Stimulated activated CD4-positive, alpha-beta T cell treated with anti-CD3 and anti-CD28 coated beads, Interleukin-2, amount 100 ng/mL, for 24 hours (primary cell): ENCODE measurements at regions not wholly inside any gene's neighbourhood (a gene's known extent, or its start where the extent isn't known, plus 50 kb on each side); places are given as distances from the start of the nearest gene placed in this dataset.
"Not testable (repeated sequence)": the region's sequence is repeated elsewhere in the genome, so short reads cannot be mapped to it uniquely, and the experiment has no call there.

ENCODE experiments used
- DNase-seq, 2 donors: peaks; one replicate each; pipeline ENCODE4 v3.0.0-alpha.2; 2020

DNA sequence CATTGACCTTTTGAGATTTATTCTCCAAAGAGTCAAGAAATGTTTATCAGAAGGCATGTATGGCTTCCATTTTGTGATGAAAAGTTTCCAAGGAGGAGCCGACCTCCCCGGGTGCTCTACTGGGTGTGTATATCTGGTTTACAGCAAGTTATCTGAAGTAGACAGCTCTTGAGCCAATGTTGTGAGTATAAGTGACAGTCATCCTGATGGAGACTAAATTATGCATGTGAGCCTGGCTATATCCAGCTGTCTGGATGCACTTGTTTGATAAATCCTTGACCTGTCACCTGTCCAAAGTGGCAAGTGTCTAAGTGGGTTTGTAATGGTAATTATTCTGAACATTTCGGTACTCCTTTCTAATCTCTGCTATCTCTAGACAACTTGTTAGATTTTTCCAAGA is 142.2 kb downstream of the NR2F2 start:
- DNase-seq = no peak

DNA sequence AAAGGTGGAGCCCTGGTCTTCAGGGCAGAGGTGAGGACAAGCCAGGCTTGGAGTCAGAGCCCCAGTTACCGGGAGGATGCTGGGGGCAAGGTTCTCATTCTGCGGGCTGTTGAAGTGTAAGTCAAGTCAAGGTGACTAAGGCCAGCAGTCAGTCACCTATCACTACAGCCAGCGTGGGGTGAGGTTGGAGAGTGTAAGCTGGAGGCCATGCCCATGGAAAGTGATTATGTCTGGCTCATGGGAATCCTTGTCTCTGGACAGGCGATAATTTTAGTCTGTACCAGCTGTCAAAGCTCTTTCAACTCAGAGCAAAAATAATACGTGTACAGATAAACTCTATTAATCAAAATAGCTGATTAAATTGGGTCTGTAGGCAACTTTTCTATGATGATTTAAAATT is 143.1 kb downstream of the NR2F2 start:
- no peak for DNase-seq

DNA sequence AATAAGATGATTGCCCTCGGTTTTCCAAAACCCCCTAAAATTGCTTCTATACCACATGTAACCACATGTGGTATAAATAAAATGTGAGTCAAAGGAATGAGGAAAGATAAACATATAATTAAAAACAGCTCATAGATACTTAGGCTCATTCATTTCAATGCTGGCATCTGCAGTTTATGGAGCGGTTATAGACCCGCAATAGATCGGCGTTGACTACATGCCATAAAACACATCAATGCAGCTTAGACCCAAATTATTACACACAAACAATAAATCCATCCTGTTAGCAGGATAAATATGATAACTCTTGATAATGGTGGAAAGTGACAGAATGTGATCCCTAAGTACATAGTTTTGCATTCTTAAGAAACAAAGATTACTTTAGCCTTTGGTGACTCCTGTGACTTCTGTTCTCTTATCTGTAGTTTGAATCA is 143.7 kb downstream of the NR2F2 start:
- no peak for DNase-seq

DNA sequence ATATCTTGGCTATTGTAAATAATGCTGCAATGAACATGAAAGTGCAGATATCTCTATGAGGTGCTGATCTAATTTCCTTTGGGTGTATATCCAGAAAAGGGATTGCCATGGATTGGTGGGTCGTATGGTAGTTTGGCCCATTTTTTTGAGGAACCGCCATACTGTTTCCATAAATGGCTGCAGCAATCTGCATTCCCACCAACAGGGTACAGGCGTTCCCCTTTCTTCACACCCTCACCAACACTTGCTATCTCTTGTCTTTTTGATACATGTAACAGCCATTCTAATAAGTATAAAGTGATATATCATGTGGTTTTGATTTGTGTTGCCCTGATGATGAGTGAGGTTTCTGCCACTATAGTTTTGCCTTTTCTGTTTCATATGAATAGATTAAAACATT is 146.7 kb downstream of the NR2F2 start:
- DNase-seq = no peak

DNA sequence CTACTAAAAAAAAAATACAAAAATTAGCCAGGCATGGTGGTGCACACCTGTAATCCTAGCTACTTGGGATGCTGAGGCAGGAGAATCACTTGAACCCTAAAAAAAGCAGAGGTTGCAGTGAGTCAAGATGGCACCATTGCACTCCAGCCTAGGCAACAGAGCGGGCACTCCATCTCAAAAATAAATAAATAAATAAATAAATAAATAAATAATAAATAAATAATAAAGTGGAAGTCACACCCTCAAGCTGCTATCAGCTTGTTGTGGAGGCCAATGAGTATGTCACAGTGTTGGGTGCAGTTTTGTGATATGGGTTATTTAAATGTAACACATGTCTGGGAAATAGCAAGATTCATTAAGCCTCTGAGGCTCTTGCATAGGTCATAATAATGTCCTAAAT is 153.9 kb downstream of the NR2F2 start:
- DNase-seq = not testable (repeated sequence)

DNA sequence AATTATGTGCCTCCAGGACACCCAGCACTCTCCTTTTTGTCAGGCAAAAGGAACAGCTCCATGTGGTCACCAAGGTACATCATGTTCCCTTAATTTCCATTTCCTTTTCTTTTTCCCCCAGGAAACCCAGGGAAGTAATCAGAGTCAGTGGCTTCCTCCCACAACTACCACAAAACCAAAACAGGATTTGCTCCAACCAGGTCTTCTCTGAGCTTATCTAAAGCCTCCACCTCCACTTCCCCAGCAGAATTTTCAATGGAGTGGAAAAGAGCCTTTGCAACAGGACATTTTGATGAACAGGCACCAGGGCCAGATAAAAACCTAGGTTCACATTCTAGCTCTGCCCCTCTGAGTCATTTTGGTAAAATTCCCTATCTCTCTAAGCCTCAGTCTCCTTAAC is 154.3 kb downstream of the NR2F2 start:
- no peak for DNase-seq

DNA sequence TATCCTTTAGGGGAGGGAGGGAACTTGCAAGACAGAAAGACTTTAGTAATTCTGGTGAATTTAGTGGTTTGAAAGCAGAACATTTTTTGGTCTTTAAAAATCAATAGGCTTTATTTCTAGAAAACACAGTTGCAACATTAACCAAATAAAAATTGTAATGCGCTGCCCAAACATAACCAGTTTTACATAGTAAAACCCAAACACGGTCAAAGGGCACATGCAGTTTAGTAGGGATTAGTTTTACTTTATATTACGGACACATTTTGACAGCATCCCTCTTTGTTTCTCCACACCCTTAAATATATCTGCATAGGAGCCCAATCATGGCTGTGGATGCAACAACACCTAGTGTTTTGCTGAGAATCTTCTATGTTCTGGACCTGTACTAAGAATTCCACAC is 156.7 kb downstream of the NR2F2 start:
- no peak for DNase-seq

DNA sequence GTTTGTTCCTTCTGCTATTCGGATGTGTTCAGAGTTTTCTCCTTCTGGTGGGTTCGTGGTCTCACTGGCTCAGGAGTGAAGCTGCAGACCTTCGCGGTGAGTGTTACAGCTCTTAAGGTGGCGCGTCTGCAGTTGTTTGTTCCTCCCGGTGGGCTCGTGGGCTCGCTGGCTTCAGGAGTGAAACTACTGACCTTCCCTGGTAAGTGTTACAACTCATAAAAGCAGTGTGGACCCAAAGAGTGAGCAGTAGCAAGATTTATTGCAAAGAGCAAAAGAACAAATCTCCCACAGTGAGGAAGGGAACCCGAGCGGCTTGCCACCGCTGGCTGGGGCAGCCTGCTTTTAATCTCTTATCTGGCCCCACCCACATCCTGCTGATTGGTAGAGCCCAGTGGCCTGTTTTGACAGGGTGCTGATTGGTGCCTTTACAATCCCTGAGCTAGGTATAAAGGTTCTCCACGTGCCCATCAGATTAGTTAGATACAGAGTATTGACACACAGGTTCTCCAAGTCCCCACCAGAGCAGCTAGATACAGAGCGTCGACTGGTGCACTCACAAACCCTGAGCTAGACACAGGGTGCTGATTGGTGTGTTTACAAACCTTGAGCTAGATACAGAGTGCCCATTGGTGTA is 160.7 kb downstream of the NR2F2 start:
- DNase-seq = not testable (repeated sequence)

DNA sequence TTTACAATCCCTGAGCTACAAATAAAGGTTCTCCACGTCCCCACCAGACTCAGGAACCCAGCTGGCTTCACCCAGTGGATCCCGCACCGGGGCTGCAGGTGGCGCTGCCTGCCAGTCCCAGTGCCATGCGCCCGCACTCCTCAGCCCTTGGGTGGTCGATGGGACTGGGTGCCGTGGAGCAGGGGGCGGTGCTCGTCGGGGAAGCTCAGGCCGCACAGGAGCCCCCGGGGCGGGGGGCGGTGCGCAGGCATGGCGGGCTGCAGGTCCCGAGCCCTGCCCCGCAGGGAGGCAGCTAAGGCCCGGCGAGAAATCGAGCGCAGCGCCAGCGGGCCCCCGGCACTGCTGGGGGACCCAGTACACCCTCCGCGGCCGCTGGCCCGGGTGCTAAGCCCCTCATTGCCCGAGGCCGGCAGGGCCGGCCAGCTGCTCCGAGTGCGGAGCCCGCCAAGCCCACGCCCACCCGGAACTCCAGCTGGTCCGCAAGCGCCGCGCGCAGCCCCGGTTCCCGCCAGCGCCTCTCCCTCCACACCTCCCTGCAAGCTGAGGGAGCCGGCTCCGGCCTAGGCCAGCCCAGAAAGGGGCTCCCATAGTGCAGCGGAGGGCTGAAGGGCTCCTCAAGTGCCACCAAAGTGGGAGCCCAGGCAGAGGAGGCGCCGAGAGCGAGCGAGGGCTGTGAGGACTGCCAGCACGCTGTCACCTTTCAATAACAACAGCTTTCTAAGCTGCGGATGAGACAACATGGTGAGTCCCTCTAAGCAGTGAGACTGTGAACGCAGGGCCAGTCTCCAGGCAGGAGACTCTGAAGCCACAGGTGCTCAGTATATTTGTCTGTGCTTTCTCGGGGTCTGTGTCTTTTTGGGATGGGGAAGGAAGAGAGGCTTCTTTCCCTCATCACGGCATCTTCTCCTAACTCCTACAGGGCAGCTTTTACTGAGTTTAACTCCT is 161.5 kb downstream of the NR2F2 start:
- DNase-seq = not testable (repeated sequence)

DNA sequence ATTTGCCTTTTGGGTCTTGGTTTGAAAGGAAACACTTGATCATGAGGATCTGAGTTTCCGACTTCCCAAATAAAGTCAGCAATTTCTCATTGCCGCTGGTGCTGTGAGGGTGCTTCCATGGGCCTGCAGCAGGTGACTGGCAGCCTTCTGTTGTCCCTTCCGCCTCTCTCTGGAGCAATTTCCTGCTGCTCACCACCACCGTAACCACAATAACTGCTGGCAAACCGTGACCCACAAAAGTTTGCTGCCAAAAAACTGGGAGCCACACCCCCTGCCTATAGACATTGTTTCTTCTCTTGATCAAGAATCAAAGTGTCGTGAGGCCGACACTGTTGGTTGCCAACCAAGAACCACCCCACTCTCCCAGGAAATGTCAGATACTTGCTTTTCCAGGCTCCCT is 164.0 kb downstream of the NR2F2 start:
- DNase-seq = no peak

DNA sequence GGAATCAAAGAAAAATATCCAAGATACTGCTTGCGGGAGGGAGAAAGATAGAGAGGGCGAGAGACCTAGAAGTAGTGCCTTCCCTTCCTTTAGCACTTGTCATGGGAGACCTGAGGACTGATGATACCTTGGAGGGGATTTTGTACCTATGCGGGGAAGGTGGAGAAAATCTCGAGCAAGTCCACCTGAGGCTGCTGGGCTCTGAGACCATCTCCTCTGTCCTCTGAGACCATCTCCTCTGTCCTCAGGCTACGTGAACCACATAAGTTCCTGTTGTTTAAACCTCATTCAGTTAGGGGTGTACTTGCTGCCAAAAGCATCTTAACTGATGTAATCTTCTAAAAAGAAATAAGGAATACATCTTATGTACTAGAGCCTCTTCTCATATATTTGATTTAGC is 164.9 kb downstream of the NR2F2 start:
- no peak for DNase-seq

DNA sequence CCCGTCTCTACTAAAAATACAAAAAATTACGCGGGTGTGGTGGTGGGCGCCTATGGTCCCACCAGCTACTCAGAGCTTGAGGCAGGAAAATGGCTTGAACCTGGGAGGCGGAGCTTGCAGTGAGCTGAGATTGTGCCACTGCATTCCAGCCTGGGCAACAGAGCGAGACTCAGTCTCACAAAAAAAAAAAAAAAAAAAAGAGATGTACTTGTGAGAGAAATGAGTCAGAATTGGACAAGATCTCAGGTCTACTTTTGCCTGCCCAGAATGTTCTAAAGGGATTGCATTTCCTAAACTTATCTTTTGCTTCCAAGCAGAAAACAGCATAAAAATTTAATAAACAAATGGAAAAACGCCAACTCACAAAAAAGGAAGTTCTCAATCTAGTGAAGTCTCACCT is 167.5 kb downstream of the NR2F2 start:
- no peak for DNase-seq

DNA sequence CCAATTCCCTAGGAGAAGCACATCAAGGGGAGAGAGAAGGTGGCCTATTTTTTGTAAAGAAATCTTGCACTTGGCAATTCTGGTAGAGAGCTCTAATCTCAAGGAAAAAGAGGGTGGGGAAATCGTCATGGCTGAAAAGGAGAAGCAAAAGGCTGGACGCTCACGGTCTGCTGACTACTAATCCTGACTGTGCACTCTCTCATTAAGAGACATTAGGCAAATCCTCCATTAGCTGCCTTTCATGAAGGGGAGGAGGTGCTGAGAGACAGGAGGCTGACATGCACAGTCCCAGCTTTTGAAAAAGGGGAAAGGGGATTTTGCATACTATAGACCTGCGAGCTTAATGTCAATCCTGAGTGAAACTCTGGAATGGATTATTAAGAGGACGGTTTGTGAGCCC is 170.0 kb downstream of the NR2F2 start:
- no peak for DNase-seq

DNA sequence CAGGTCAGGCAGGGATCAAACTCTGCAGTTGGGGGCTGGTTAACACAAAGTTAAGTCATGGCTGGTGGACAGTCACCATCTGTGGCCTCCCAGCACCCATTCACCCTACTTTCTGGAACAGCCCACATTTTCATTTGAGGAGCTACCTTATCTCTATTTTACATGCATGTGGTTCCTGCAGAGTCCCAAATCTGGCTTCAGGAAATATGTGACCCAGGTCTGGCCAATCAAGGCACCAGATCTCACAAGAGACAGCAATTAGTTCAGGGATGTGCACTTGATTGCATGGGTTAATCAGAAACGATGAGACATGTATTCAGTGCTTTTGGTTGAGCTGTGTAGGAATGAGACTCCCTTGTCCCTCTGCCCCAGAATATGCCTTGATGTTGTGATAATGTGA is 170.9 kb downstream of the NR2F2 start:
- DNase-seq = no peak

DNA sequence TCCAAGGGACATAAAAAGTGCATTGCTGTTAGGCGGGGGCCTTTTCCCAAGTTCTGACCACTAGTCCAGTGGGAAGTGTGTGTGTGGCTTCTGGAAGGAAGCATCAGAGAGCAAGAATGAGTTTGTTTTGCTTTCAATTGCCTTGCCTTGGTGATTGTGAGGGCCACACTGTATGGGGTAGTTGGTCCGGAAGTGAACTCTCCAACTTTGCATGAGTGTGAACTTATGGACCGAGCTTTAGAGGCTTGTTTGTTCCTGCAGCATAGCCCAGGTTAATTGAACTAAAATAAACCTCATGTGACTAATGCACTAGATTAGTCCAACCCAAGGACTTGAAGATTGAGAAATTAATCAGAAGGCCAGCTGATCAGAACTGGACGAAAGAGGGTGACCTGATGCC is 171.7 kb downstream of the NR2F2 start:
- no peak for DNase-seq

DNA sequence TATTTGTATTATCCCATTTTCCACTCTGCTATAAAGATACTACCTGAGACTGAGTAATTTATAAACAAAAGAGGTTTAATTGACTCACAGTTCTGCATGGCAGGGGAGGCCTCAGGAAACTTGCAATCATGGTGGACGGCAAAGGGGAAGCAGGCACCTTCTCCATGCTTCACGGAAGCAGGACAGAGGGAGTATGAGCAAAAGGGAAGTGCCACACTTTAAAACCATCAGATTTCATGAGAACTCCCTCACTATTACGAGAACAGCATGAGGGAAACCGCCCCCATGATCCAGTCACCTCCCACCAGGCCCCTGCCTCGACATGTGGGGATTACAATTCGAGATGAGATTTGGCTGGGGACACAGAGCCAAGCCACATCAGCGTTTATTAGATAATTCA is 172.8 kb downstream of the NR2F2 start:
- no peak for DNase-seq

DNA sequence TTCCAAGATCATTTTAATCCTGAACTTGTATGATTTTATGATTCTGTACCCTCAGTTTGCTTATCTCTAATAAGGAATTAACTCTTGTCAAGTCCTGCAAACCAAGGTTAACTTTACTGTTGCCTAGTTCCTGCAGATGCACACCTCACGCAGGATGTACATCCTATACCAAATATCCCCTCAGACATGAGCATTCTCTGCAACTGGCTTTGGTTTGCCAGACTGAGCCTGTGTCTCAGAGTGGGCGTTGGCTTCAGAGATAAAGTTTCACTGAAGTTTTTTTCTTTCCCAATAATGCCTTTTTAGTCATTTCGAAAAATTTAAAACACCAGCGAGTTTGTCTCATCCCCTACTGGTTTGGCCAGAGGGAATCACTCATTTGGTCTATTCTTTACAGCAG is 173.9 kb downstream of the NR2F2 start:
- DNase-seq = no peak

DNA sequence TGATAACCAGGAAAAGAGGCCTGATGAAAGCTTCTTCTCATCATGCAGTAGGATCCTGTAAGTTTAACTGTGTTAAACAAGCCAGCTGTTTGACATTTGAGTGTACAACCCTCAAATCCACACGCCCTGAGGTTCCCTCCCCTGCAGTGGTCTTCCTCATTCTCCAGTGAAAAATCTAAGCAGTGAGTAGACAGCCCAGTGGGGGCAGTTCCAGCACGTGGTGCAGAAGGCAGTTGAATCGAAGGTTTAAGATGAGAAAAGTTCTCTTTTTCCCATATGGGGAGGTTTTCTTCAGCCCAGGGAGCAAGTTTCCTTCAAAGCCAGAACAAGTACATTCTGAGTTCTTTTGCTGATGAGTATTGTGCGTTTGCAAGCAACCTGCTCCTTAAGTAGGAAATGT is 174.5 kb downstream of the NR2F2 start:
- DNase-seq = no peak

DNA sequence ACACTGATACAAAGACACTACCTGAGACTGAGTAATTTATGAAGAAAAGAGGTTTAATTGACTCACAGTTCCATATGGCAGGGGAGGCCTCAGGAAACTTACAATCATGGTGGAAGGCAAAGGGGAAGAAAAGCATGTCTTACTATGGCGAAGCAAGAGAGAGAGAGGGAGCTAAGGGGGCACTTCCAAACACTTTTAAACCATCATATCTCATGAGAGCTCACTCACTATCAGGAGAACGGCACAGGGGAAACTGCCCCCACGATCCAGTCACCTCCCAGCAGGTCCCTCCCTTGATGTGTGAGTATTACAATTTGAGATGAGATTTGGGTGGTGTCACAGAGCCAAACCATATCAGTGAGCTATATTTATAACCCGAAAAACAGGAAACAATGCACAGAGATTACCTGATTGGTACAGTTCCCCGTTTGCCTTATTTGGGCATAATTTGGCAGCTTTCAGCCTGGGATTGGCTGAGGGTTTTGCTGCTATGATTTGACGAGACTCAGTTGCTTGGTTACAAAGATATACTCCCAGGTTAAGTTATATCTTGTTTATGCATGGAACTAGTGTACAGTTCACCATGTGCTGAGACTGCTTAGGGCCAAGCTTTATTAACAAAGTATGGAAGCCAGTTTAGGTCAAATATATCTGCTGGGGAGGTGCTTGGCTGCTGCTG is 184.2 kb downstream of the NR2F2 start:
- DNase-seq = no peak

DNA sequence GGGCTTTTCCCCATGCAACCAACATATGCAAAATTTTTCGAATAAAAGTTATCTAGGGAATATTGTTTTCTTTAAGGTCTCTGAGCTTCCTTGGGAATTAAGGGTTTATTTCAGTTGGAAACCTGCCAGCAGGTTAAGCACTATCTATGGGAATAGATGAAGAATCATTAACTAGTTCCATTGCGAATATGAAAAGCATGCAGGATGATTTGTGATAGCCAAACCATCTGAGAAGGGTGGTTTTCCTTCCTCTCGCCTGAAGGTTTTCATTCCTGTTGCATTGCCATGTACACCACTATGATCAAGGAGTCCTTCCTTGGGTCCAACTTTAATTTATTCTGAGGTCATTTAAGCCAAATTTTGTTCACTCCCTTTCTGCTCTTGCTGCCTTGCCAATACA is 184.9 kb downstream of the NR2F2 start:
- DNase-seq = no peak

DNA sequence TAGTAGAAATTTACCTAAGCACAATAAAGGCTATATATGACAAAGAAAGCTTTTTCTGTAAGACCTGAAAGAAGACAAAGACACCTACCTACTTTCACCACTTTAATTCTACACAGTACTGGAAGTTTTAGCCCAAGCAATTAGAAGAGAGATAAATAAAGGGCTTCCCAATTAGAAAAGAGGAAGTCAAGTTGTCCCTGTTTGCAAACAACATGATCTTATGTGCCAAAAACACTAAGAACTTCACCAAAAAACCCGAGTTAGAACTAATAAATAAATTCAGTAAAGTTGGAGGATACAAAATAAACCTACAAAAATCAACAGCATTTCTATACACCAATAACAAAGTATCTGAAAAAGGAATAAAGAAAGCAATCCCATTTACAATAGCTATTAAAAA is 190.9 kb downstream of the NR2F2 start:
- DNase-seq = no peak

DNA sequence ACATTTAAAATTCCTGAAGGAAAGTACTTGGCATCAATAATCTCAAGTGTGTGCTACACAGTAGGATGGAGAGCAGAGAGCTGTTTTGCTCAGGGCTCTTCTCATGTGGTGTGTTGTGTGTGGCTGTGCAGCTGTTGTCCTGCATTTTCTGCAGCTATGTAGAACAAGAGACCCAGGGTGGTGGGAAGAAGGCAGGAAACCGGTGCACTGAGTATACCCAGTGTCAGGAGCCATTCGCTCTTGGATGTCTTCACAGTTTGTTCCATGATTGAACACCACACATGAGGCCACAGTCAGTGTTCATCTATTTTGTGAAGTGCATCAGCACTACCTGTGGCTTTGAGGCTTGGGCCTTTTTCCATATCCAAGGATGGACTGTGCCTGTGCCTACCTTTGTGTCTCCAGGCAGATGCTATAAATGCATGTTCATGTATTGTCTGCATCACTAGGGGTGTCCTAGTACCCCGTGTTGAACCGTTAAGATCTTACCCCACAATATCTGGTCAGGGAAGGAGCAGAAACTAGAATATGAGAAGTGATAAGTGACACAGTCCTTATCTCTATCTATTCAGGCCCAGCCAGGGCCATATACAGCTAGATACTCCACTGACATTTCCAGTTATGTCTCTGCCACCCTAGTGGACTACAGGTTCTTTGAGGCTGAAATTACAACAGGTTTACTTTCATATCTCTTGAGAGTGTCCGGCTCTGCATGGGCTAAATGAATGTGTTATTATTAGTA is 194.3 kb downstream of the NR2F2 start:
- DNase-seq = no peak

DNA sequence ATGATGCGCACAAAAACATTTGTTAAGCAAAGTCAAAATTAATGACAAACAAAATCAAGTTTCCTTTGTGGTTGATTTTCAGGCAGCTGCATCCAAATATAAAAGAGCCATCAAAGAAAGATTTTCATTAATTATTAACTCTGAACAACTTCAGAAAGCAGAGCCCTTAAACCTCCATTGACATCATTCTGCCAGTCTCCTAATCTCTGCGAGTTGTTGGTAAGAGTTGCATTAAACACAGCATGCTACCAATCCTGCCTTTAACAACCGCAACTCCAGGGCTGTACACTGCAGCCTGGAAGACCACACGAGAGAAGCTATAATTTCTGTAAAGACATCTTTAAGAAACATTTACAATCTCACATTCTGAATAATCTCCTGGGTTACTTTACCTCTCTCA is 204.6 kb downstream of the NR2F2 start:
- no peak for DNase-seq
